Mononuclear cell (primary cell): ENCODE measurements at regions not wholly inside any gene's neighbourhood (a gene's known extent, or its start where the extent isn't known, plus 50 kb on each side); places are given as distances from the start of the nearest gene placed in this dataset.

Experiments used
- H3K27me3 ChIP-seq: 2 replicates; pipeline ENCODE4 v1.6.0; 2011; ENCODE audit warnings: low read length, control low read depth; ENCODE audit not compliant: insufficient read depth
- H3K4me1 ChIP-seq: 2 replicates; pipeline ENCODE4 v1.5.1; 2011; ENCODE audit warnings: mild to moderate bottlenecking, low read length, control low read depth; ENCODE audit not compliant: insufficient read depth
- H3K4me3 ChIP-seq: 2 replicates; pipeline ENCODE4 v1.5.1; 2011; ENCODE audit warnings: mild to moderate bottlenecking, low read length, moderate library complexity
- H3K9me3 ChIP-seq: 2 replicates; pipeline ENCODE4 v1.5.1; 2011; ENCODE audit warnings: low read depth, mild to moderate bottlenecking, control low read depth, low read length

DNA sequence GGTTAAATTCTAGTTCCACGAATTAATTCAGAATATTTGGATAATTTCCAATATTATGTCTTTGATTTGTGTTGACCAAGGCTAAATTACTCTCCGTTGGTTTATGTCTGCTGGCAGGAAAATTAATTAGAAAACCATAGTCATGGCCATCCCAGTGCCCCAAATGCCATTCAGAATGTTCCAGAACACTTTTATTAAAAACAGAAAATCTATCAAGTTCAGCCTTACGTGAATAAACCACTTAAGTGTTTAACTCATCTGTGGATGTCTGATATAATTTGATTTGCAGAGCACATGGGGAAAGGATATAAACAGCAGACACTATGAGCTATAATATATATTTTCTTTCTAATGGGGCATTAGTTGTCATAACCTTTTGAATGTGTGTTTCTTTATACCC lies 480.7 kb downstream of the MRPL39 start:
- no peak overlapping the region for H3K4me3 ChIP-seq
- H3K4me1 ChIP-seq, result no peaks in the 10 kb centered on the region
- H3K27me3 ChIP-seq, result no peaks in the 10 kb centered on the region
- H3K9me3 ChIP-seq, result peaks cover 2% of the 10 kb centered on the region

DNA sequence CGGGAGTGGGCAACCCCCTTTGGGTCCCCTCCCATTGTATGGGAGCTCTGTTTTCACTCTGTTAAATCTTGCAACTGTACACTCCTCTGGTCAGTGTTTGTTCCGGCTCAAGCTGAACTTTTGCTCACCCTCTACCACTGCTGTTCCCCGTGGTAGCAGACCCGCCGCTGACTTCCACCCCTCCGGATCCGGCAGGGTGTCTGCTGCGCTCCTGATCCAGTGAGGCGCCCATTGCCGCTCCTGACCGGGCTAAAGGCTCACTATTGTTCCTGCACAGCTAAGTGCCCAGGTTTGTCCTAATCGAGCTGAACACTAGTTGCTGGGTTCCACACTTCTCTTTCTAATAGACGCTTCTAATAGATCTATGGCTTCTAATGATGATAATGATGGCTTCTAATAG lies 488.6 kb downstream of the MRPL39 start:
- Histone ChIP-seq H3K9me3 (no peaks in the 10 kb centered on the region), H3K27me3 (no peaks in the 10 kb centered on the region), H3K4me3 (no peak overlapping the region), H3K4me1 (no peaks in the 10 kb centered on the region)

DNA sequence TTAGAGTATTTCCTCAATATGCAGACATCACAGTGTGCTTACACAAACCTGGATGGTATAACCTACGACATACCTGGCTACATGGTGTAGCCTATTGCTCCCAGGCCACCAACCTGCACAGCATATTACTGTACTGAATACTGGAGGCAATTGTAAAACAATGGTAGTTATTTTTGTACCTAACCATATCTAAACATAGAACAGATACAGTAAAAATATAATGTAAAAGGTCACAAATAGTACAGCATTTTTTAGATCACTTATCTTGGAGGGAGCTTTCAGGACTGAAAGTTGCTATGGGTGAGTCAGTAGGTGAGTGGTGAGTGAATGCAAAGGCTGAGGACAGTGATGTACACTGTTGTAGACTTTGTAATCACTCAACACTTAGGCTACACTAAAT lies 492.3 kb downstream of the MRPL39 start:
- Histone ChIP-seq H3K4me1 (no peaks in the 10 kb centered on the region), H3K4me3 (no peak overlapping the region), H3K9me3 (no peaks in the 10 kb centered on the region), H3K27me3 (no peaks in the 10 kb centered on the region)

DNA sequence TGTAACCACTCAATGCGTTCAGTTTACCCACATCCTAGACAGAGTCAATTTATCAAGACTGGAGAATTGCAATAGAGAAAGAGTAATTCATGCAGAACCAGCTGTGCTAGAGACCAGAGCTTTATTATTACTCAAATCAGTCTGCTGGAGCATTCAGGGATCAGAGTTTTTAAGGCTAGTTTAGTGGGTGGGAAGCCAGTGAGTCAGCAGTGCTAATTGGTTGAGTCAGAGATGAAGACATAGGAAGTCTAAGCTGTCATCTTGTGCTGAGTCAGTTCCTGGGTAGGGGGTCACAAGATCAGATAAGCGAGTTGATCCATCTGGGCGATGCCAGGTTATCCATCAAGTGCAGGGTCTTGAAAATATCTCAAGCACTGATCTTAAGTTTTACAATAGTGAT lies 499.6 kb downstream of the MRPL39 start:
- no peaks in the 10 kb centered on the region for H3K4me1 ChIP-seq
- no peaks in the 10 kb centered on the region for H3K27me3 ChIP-seq
- H3K4me3 ChIP-seq, result no peak overlapping the region
- H3K9me3 ChIP-seq, result peaks cover 5% of the 10 kb centered on the region

DNA sequence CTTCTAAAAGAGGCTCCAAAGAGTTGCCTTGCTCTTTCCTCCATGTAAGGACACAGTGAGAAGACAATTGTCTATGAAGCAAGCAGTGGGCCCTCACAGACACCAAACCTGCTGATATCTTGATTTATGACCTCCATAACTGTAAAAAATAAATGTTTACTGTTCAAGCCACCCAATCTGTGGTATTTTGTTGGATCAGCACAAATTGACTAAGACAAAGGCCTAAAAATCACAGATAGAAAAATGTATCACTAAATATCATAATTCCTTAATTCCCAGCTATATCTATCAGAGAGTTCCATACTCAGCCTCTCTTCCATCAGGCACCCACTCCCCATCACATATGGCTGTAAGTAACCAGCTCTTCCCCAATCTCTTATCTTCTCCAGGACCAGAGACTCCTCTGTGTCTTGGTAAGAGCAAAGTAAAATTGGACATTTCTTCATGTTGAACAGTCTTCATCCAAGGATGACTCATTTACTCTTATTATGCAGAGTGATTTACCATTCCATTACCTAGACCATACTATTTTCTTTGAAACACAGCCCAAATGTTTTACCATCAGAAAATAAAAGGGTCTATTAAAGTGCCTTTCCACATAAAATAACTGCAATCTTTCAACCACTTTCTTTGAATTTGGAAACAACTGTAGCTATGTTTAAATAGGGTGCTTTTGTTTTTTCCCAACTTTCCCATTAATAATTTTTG lies 503.6 kb downstream of the MRPL39 start:
- peaks cover 5% of the 10 kb centered on the region for H3K9me3 ChIP-seq
- H3K4me1 ChIP-seq, result no peaks in the 10 kb centered on the region
- no peak overlapping the region for H3K4me3 ChIP-seq
- H3K27me3 ChIP-seq, result no peaks in the 10 kb centered on the region

DNA sequence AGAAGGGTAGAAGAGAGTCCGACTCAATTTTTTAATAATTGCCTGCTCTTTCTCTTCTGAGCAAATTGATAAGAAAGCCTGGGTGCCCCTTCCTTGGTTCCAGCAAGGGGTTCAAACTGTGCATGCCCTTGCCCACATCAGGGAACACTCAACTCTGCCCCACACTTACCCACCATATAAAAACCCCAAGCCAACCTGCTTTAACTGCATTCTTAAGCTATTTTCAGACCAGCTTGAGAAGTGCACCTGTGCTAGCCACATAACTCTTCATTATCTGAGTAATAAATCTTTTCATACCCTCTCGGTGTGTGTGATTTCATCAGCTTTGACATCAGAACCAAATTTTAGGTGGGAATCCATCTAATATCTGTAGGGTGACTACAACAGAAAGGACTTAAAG lies 509.6 kb downstream of the MRPL39 start:
- Histone ChIP-seq H3K4me3 (no peak overlapping the region), H3K27me3 (no peaks in the 10 kb centered on the region), H3K9me3 (peaks cover 14% of the 10 kb centered on the region), H3K4me1 (no peaks in the 10 kb centered on the region)

DNA sequence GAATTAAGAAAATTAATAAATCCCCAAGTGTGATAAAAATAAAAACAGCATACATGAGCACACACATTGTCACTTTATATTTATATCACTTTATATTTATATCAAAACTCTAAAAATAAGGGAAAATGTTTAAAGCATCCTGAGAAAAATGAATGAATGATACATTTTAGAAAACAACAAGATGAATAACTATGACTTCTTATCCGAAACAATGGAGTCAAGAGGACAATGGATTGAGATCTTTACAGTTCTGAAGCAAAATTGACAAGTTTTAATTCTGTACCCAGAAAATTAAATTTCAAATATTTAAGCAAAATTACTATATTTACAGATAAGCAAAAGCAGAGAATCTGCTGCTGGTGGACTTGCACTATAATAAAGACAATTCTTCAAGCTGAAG lies 512.6 kb downstream of the MRPL39 start:
- H3K9me3 ChIP-seq, result peaks cover 14% of the 10 kb centered on the region
- H3K4me3 ChIP-seq, result no peak overlapping the region
- no peaks in the 10 kb centered on the region for H3K27me3 ChIP-seq
- H3K4me1 ChIP-seq, result no peaks in the 10 kb centered on the region

DNA sequence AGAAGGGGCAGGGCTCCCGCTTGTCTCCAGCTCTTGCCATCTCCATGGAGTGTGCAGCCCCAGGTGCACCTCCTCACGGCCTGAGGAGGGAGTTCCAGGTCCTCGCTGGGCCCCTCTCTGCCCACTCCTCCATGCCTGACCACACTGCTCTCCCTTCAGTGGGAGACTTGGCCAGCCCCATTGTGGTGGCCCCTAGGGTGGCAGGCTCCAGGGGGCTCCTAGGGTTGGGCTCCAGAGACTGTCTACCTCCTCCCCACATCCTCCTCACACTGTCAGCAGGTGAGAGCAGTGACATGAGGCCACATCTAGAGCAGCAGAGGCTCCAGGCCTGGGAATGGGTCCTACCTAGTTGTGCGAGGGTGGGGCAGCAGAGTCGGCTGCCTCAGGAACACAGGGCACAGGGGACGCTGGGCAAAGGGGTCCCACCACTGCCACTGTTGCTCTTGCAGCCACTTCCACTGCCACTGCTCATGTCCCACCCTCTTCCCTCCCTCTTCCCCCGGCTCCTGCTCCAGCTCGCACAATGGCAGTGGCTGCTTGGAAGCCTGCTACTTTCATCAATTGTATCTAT lies 514.8 kb downstream of the MRPL39 start:
- H3K4me3 ChIP-seq, result no peak overlapping the region
- no peaks in the 10 kb centered on the region for H3K27me3 ChIP-seq
- no peaks in the 10 kb centered on the region for H3K4me1 ChIP-seq
- H3K9me3 ChIP-seq, result peaks cover 14% of the 10 kb centered on the region

DNA sequence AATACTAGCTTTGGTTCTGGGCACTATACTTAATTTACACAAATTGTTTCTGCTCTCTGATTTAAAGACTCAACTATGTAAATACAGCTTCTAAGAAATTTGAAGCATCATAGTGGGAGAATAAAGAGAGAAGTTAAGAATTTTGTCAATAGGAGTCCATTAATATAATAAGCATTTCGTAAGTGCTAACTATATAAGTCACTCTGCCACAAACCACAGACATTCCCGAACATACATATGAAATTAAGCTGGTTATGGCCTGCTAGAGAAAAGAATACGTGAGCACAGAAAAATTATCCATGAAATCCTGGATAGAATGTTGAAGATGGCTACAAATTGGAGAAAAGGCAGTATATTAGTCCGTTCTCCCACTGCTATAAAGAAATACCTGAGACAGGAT lies 526.2 kb downstream of the MRPL39 start:
- Histone ChIP-seq H3K4me3 (no peak overlapping the region), H3K27me3 (no peaks in the 10 kb centered on the region), H3K9me3 (no peaks in the 10 kb centered on the region), H3K4me1 (no peaks in the 10 kb centered on the region)

DNA sequence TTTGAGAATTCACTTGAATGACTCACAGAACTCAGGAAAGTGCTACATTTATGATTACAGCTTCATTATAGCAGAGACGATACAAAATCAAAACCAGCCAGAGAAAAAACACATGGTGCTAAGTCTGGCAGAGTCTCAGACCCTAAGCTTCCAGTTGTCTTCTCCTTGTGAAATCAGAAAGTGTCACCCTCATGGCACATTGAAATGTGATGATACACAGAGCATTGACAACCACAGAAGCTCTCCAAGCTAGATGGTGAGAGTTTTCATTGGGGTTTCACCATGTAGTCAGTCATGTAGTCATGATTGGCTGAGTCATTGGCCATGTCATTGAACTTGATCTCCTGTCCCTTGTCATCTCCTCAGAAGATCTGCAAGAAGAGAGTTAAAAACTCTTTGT lies 526.6 kb downstream of the MRPL39 start:
- Histone ChIP-seq H3K4me3 (no peak overlapping the region), H3K27me3 (no peaks in the 10 kb centered on the region), H3K9me3 (no peaks in the 10 kb centered on the region), H3K4me1 (no peaks in the 10 kb centered on the region)

DNA sequence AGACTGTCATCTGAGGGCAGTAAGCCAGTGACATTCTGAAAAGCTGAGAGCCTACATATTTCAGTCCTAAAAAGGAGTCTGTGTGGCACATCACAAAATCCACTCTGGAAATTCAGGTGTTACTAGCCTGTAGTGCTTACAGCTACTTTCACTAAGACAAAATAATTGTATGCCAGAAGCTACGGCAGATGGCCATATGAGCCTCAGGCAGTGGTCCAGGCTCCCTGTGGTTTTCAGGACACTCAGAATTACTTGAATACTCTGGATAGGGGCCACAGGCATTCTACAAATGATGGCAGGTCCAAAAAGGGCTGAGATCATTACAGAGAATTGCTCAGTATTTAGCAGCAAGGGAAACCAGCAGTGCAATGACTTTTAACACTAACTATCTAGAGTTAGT lies 527.1 kb downstream of the MRPL39 start:
- Histone ChIP-seq H3K9me3 (no peaks in the 10 kb centered on the region), H3K27me3 (no peaks in the 10 kb centered on the region), H3K4me1 (no peaks in the 10 kb centered on the region), H3K4me3 (no peak overlapping the region)

DNA sequence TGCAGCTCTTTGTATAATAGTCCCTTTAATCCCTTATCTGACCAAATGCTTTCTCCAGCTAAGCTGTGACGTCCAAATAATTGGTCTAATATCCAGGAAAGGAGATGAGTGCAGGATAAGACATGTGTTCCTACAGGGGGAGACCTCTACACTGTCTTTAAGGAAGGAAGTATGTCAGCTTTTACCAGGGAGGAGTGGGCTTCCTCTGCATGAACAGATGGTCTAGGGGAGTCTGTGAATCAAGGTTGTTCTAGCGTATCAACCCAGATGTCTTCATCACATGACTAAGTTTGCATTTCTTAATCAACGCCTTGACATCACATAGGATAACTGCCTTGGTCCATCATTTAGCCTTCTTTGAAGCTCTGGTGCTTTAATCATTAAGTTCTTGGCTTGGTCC lies 528.2 kb downstream of the MRPL39 start:
- H3K4me1 ChIP-seq, result no peaks in the 10 kb centered on the region
- no peaks in the 10 kb centered on the region for H3K9me3 ChIP-seq
- no peaks in the 10 kb centered on the region for H3K27me3 ChIP-seq
- H3K4me3 ChIP-seq, result no peak overlapping the region

DNA sequence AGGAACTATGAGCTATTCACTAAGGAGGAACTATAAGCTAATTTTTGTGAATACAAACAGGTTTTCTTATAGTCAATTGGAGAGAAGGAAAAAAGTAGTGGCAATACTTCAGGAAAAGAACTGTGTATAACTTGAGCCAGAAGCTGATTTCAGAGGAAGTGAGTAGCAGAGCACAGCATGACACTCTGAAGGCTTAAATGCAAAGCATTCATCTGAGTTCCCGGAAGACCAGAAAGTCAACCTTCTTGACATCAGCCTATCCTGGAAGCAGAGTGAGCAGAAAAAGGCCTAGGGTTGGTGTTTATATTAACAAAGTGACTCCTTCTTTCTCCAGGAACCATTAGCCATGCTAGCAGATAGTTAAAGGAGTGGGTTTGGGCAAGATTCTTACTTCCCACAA lies 545.2 kb downstream of the MRPL39 start:
- H3K27me3 ChIP-seq, result no peaks in the 10 kb centered on the region
- no peak overlapping the region for H3K4me3 ChIP-seq
- no peaks in the 10 kb centered on the region for H3K4me1 ChIP-seq
- no peaks in the 10 kb centered on the region for H3K9me3 ChIP-seq

DNA sequence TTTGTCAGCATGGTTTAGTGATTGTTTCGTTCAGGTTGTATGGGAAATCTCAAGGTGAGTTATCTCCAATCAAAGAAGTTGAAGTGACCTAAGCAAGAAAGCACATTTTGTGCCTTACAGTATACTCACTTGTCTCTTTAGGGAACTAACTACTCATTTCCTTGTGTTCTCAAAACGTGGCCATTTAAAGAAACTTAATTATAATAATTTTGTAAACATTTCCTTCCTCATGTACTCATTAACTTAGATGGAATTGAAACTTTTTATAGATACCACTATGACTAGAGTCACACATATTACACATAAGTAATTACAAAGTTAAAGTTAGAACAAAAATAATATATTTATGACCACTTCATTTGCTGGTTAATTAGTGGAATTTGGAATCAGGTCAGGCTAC lies 552.6 kb downstream of the MRPL39 start:
- Histone ChIP-seq H3K4me3 (no peak overlapping the region), H3K27me3 (no peaks in the 10 kb centered on the region), H3K9me3 (no peaks in the 10 kb centered on the region), H3K4me1 (no peaks in the 10 kb centered on the region)

DNA sequence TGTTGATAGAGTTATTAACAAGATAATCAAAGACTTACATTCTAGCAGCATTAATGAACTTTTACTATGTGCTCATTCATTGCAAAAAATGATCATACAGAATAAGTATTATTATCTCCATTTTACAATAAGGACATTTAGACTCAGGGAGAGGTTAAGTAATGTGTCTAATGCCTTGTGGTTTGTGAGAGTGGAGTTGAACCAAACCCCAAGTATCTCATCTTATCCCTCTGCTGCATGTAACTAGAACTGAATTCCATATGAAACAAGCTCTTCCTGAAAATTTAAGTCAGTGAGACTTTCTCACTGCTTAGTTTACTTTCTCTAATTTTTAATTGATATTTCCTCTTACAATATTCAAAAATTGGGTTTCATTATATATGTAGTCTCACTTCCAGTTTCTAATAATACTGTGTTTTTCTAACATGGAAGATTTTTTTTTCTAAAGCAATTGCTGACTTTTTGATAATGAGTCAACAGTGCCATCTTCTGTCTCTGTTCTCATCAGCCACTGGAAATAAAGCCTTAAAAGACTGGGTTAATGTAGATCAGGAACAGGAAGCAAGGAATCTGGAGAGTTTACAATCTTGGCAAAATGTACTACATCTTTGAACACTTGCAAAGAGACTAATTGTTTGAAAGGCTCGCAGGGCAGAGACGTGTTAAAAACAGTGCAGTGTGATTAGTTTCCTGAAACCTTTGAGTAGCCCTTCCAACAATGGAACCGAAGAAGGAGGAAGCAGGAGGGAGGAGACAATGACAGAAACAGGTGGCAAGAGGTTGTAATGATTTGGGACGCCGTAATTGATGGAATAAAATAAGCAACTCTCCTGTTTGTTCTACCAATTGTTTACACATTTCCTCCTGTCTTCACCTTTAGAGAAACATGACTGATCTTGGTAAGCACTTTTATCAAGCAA lies 567.6 kb downstream of the MRPL39 start:
- H3K9me3 ChIP-seq, result no peaks in the 10 kb centered on the region
- no peaks in the 10 kb centered on the region for H3K27me3 ChIP-seq
- H3K4me1 ChIP-seq, result no peaks in the 10 kb centered on the region
- no peak overlapping the region for H3K4me3 ChIP-seq
